ENCODE measurements at regions not wholly inside any gene's neighbourhood (a gene's known extent, or its start where the extent isn't known, plus 50 kb on each side); places are given as distances from the start of the nearest gene placed in this dataset.
"Not testable (repeated sequence)": the region's sequence is repeated elsewhere in the genome, so short reads cannot be mapped to it uniquely, and the experiment has no call there.

- no peak for TF ChIP-seq ZBTB6 (tag by site-specific recombination; IDR thresholded peaks at IDR 0.05)
Measured at GRCh38 chr16:7231762-7232161, 100.9 kb upstream of the RBFOX1 start (continued).

- CTCF ChIA-PET = not testable (repeated sequence)
Measured at GRCh38 chr16:7229433-7230218, 103.0 kb upstream of the RBFOX1 start.

GRCh38 chr16:7227229-7227721, 105.4 kb upstream of the RBFOX1 start:
- ChIA-PET CTCF (no interaction called here), POLR2A (no interaction called here)
- H3K4me3 ChIP-seq (ENCODE audit: low read depth, low read length) = no peak overlapping the region

More at GRCh38 chr16:7229433-7230218, 103.0 kb upstream of the RBFOX1 start:
- H3K9me3 ChIP-seq (ENCODE audit: control insufficient read depth, insufficient read depth, low read depth, low read length); POLR2A ChIA-PET; H3K27ac ChIP-seq (ENCODE audit: extremely low read depth, low read depth, low read length); H3K36me3 ChIP-seq (ENCODE audit: control insufficient read depth in 2 of 2, insufficient read depth in 1 of 2, low read length in 2 of 2); H3K4me1 ChIP-seq (ENCODE audit: control insufficient read depth, insufficient read depth, low read length); H3K4me3 ChIP-seq (ENCODE audit: low read depth, low read length): not testable (repeated sequence)

DNA sequence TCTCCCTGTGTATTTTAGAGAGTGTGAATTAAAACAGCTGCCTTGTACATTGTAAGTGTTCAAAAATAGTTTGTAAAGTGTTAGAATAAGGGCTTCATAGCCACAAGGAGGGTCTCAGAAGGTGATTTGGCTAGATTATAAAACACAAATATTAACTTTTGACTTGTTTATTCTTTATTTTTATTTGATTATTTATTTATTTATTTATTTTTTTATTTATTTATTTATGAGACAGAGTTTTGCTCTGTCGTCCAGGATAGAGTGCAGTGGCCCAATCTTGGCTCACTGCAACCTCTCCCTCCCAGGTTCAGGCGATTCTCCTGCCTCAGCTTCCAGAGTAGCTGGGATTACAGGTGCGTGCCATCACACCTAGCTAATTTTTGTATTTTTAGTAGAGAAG, 111.5 kb upstream of the RBFOX1 start:
- no peak overlapping the region for H3K4me3 ChIP-seq (ENCODE audit: low read depth, low read length)
- no peaks in the 10 kb centered on the region for H3K9me3 ChIP-seq (ENCODE audit: control insufficient read depth, insufficient read depth, low read depth, low read length)
- no peak overlapping the region for H3K27ac ChIP-seq (ENCODE audit: extremely low read depth, low read depth, low read length)
- ChIA-PET POLR2A (no interaction called here), CTCF (no interaction called here)
- H3K4me1 ChIP-seq (ENCODE audit: control insufficient read depth, insufficient read depth, low read length) = no peaks in the 10 kb centered on the region
- TF ChIP-seq PRDM2 (tag by site-specific recombination; IDR thresholded peaks at IDR 0.05; ENCODE audit: borderline replicate concordance) = no peak
- no peak for TF ChIP-seq ZNF626 (tag by site-specific recombination; IDR thresholded peaks at IDR 0.05)
- no peak for TF ChIP-seq ZNF623 (tag by site-specific recombination; IDR thresholded peaks at IDR 0.05)
- no peak for TF ChIP-seq KLF9 (tag by site-specific recombination; IDR thresholded peaks at IDR 0.05; ENCODE audit: low read depth)
- TF ChIP-seq, protein P1, sequence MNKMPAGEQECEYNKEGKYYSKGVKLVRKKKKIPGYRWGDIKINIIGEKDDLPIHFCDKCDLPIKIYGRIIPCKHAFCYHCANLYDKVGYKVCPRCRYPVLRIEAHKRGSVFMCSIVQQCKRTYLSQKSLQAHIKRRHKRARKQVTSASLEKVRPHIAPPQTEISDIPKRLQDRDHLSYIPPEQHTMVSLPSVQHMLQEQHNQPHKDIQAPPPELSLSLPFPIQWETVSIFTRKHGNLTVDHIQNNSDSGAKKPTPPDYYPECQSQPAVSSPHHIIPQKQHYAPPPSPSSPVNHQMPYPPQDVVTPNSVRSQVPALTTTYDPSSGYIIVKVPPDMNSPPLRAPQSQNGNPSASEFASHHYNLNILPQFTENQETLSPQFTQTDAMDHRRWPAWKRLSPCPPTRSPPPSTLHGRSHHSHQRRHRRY (tag by site-specific recombination; IDR thresholded peaks at IDR 0.05) = no peak
- no peak for TF ChIP-seq HOXD13 (CRISPR knock-in tag; IDR thresholded peaks at IDR 0.05; ENCODE audit: borderline replicate concordance)
- TF ChIP-seq ZNF473 (tag by site-specific recombination; IDR thresholded peaks at IDR 0.05) = no peak
- TF ChIP-seq ZNF704 (tag by site-specific recombination; IDR thresholded peaks at IDR 0.05) = no peak
- TF ChIP-seq, protein P2, sequence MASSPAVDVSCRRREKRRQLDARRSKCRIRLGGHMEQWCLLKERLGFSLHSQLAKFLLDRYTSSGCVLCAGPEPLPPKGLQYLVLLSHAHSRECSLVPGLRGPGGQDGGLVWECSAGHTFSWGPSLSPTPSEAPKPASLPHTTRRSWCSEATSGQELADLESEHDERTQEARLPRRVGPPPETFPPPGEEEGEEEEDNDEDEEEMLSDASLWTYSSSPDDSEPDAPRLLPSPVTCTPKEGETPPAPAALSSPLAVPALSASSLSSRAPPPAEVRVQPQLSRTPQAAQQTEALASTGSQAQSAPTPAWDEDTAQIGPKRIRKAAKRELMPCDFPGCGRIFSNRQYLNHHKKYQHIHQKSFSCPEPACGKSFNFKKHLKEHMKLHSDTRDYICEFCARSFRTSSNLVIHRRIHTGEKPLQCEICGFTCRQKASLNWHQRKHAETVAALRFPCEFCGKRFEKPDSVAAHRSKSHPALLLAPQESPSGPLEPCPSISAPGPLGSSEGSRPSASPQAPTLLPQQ (tag by site-specific recombination; IDR thresholded peaks at IDR 0.05) = no peak
- no peaks in the 10 kb centered on the region for H3K36me3 ChIP-seq (ENCODE audit: control insufficient read depth in 2 of 2, insufficient read depth in 1 of 2, low read length in 2 of 2)

More at GRCh38 chr16:7227229-7227721, 105.4 kb upstream of the RBFOX1 start:
- TF ChIP-seq ZBTB20 (tag by site-specific recombination; IDR thresholded peaks at IDR 0.05) (no peak), ZNF157 (tag by site-specific recombination; IDR thresholded peaks at IDR 0.05) (no peak), GLI2 (tag by site-specific recombination; IDR thresholded peaks at IDR 0.05; ENCODE audit: borderline replicate concordance, low read depth) (no peak), GLIS2 (tag by site-specific recombination; IDR thresholded peaks at IDR 0.05) (no peak), SP3 (tag by site-specific recombination; IDR thresholded peaks at IDR 0.05) (no peak), ZNF791 (tag by site-specific recombination; IDR thresholded peaks at IDR 0.05) (no peak), ZNF629 (tag by site-specific recombination; IDR thresholded peaks at IDR 0.05) (no peak), ZNF24 (tag by site-specific recombination; IDR thresholded peaks at IDR 0.05) (no peak), ZNF529 (tag by site-specific recombination; IDR thresholded peaks at IDR 0.05; ENCODE audit: insufficient replicate concordance) (no peak), ZNF133 (tag by site-specific recombination; IDR thresholded peaks at IDR 0.05) (no peak), ZNF202 (tag by site-specific recombination; IDR thresholded peaks at IDR 0.05; ENCODE audit: borderline replicate concordance) (no peak), TCF7L2 (IDR thresholded peaks at IDR 0.05; ENCODE audit: borderline replicate concordance, low read depth, low read length) (no peak)
- Histone ChIP-seq H3K27ac (ENCODE audit: extremely low read depth, low read depth, low read length) (no peak overlapping the region), H3K9me3 (ENCODE audit: control insufficient read depth, insufficient read depth, low read depth, low read length) (no peaks in the 10 kb centered on the region), H3K36me3 (ENCODE audit: control insufficient read depth in 2 of 2, insufficient read depth in 1 of 2, low read length in 2 of 2) (no peaks in the 10 kb centered on the region), H3K4me1 (ENCODE audit: control insufficient read depth, insufficient read depth, low read length) (no peaks in the 10 kb centered on the region)

Data from HEK293 (cell line).